ENCODE measurements at regions not wholly inside any gene's neighbourhood (a gene's known extent, or its start where the extent isn't known, plus 50 kb on each side); places are given as distances from the start of the nearest gene placed in this dataset.

DNA sequence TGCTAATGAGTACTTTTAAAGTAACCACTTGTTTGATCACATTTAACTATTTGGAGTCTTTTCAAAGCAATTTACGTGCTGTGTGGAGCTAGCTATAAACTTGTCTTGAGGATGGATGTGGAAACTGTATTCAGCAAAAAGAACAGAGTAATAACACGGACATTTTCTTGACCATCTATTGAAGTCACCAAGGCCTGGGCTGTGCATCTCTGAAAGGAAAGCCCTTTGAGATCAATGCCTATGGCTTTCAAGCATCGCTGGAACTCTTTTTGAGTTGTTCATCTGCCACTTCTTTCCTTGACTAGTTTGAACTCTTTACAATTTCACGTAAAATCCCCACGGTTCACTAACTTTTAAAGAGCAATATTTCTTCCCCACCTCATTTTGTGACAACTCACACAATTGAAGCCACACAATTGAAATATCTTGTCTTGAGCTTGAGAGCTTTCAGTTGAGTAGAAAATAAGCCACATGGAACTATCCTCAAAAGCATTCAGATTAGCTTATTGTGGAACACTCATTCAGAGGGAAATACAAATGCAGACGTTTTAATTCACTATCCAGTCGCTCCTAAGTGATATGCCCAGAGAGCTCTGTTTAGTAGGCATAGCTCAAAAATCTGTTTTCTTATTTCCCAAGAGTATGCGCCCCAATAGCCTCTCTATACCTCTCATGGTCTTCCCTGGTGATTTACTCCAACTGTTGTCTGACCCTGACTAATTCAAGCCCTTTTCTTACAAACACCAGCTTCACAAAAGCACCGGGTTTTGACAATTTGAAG lies 134.9 kb upstream of the SLITRK2 start:
- no peak overlapping the region for H3K4me3 ChIP-seq (ENCODE audit: control extremely low read depth in 1 of 5, extremely low read depth in 1 of 5, insufficient read depth in 1 of 5, low read depth in 2 of 5, low read length in 4 of 5)
- CTCF ChIA-PET, result no interaction called here
- no peak overlapping the region for H3K27ac ChIP-seq (ENCODE audit: low read length in 2 of 2)
- POLR2A ChIA-PET, result no interaction called here
- no peaks in the 10 kb centered on the region for H3K79me2 ChIP-seq (ENCODE audit: control insufficient read depth, insufficient read depth, low read length)
- no peak overlapping the region for H3K4me2 ChIP-seq (replicated peaks; ENCODE audit: low read depth, low read length, poor library complexity, severe bottlenecking)
- no peak overlapping the region for H3K9ac ChIP-seq (ENCODE audit: low read length)
- Mint-ChIP-seq H3K27ac (no peak overlapping the region), H3K9me3 (ENCODE audit: insufficient read depth) (no peaks in the 10 kb centered on the region), H3K4me3 (no peak overlapping the region), H3K27me3 (no peaks in the 10 kb centered on the region), H3K4me1 (no peaks in the 10 kb centered on the region)
- TF ChIP-seq EZH2 (IDR thresholded peaks at IDR 0.05; ENCODE audit: borderline replicate concordance, insufficient read depth, low read depth, low read length, poor library complexity, severe bottlenecking) (no peak), CTCF (IDR thresholded peaks at IDR 0.05) (no peak)
- 89% methylated on average over 3 of the region's 9 CpGs for WGBS (ENCODE audit: insufficient coverage)
- H3K9me3 ChIP-seq (ENCODE audit: control extremely low read depth in 1 of 3, control insufficient read depth in 2 of 3, insufficient read depth in 1 of 3, low read length in 2 of 3), result no peaks in the 10 kb centered on the region
- intact Hi-C loops (cut with micrococcal nuclease), result no loop called here
- DNase-seq, result no peak
- H4K20me1 ChIP-seq (ENCODE audit: control insufficient read depth, insufficient read depth, low read length, poor library complexity, severe bottlenecking), result no peaks in the 10 kb centered on the region
- H2AFZ ChIP-seq (ENCODE audit: insufficient read depth, low read depth, low read length, poor library complexity, severe bottlenecking), result no peak overlapping the region
- no peaks in the 10 kb centered on the region for H3K27me3 ChIP-seq (replicated peaks in 1 of 4; ENCODE audit: control extremely low read depth in 1 of 4, control insufficient read depth in 3 of 4, insufficient read depth in 4 of 4, low read length in 3 of 4)
- no peaks in the 10 kb centered on the region for H3K4me1 ChIP-seq (ENCODE audit: control insufficient read depth in 2 of 2, insufficient read depth in 2 of 2, low read length in 2 of 2)
- no peaks in the 10 kb centered on the region for H3K36me3 ChIP-seq (replicated peaks in 1 of 2; ENCODE audit: control extremely low read depth in 1 of 2, control insufficient read depth in 1 of 2, extremely low read depth in 1 of 2, insufficient read depth in 2 of 2, low read length in 1 of 2)
- ATAC-seq (ENCODE audit: low read depth), result no peak

DNA sequence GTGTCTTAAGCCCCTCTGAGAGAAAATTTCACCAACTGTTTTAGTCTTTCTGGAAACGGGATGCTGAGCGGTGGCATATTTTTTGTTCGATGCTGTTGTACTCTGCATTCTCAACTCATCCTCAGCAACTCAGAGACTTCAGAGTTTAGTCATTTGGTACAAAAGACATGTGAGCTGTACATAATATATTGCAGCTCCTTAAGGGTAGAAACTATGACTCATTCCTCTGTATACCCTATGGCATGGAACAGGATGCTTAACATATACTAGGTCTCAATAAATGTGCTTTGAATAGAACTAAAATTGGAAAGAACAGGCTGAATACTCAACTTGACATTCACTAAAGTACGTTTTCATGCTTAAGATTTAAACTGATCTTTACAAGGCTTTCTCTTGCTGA lies 130.5 kb upstream of the SLITRK2 start:
- ChIA-PET POLR2A (no interaction called here), CTCF (no interaction called here)
- Histone ChIP-seq H3K36me3 (replicated peaks in 1 of 2; ENCODE audit: control extremely low read depth in 1 of 2, control insufficient read depth in 1 of 2, extremely low read depth in 1 of 2, insufficient read depth in 2 of 2, low read length in 1 of 2) (no peaks in the 10 kb centered on the region), H3K27ac (ENCODE audit: low read length in 2 of 2) (no peak overlapping the region), H3K27me3 (replicated peaks in 1 of 4; ENCODE audit: control extremely low read depth in 1 of 4, control insufficient read depth in 3 of 4, insufficient read depth in 4 of 4, low read length in 3 of 4) (no peaks in the 10 kb centered on the region), H3K4me3 (ENCODE audit: control extremely low read depth in 1 of 5, extremely low read depth in 1 of 5, insufficient read depth in 1 of 5, low read depth in 2 of 5, low read length in 4 of 5) (no peak overlapping the region), H2AFZ (ENCODE audit: insufficient read depth, low read depth, low read length, poor library complexity, severe bottlenecking) (no peak overlapping the region), H4K20me1 (ENCODE audit: control insufficient read depth, insufficient read depth, low read length, poor library complexity, severe bottlenecking) (no peaks in the 10 kb centered on the region), H3K4me1 (ENCODE audit: control insufficient read depth in 2 of 2, insufficient read depth in 2 of 2, low read length in 2 of 2) (no peaks in the 10 kb centered on the region), H3K79me2 (ENCODE audit: control insufficient read depth, insufficient read depth, low read length) (no peaks in the 10 kb centered on the region), H3K9ac (ENCODE audit: low read length) (no peak overlapping the region), H3K9me3 (ENCODE audit: control extremely low read depth in 1 of 3, control insufficient read depth in 2 of 3, insufficient read depth in 1 of 3, low read length in 2 of 3) (no peaks in the 10 kb centered on the region), H3K4me2 (replicated peaks; ENCODE audit: low read depth, low read length, poor library complexity, severe bottlenecking) (no peak overlapping the region)
- H3K27ac Mint-ChIP-seq, result no peak overlapping the region
- no peaks in the 10 kb centered on the region for H3K27me3 Mint-ChIP-seq
- H3K4me1 Mint-ChIP-seq, result no peaks in the 10 kb centered on the region
- H3K9me3 Mint-ChIP-seq (ENCODE audit: insufficient read depth), result no peaks in the 10 kb centered on the region
- intact Hi-C loops (cut with micrococcal nuclease), result no loop called here
- DNase-seq (no peak), ATAC-seq (ENCODE audit: low read depth) (no peak)
- H3K4me3 Mint-ChIP-seq, result no peak overlapping the region
- TF ChIP-seq CTCF (IDR thresholded peaks at IDR 0.05) (no peak), EZH2 (IDR thresholded peaks at IDR 0.05; ENCODE audit: borderline replicate concordance, insufficient read depth, low read depth, low read length, poor library complexity, severe bottlenecking) (no peak)
- WGBS (ENCODE audit: insufficient coverage), result no CpG with 5 or more reads among the region's 4 CpGs

Measured in B cell (primary cell).